OCI-LY7 (cell line): ENCODE measurements at regions not wholly inside any gene's neighbourhood (a gene's known extent, or its start where the extent isn't known, plus 50 kb on each side); places are given as distances from the start of the nearest gene placed in this dataset.
A peak's percentile ranks its signal among the peaks of the same experiment; 100 is the strongest.
"Not testable (repeated sequence)": the region's sequence is repeated elsewhere in the genome, so short reads cannot be mapped to it uniquely, and the experiment has no call there.

ENCODE experiments used
- BruUV-seq: library from RNA; stranded (reverse); fragments of 400-500 nt; replicated peaks from 2 replicates; lab custom pipeline; 2021; lab: Mats Ljungman, UMichigan
- CTCF ChIA-PET: fragments of 300-600 bp; sonication (Branson Sonifier 250); formaldehyde crosslinking; loops from one replicate; lab custom pipeline; 2022; ENCODE audit warnings: antibody characterized with exemption; ENCODE audit not compliant: unreplicated experiment; lab: Charles Lee
- POLR2A ChIA-PET: fragments of 300-600 bp; sonication (Branson Sonifier 250); formaldehyde crosslinking; loops from one replicate; lab custom pipeline; 2022; ENCODE audit warnings: antibody characterized with exemption; lab: Charles Lee
- DNase-seq: peaks from one replicate; pipeline ENCODE4 v3.0.0-alpha.2; 2015; ENCODE audit warnings: low spot score
- H2AFZ ChIP-seq: fragments of 200-600 bp; sonication (generic), shearing (Covaris generic); 2 replicates; pipeline ENCODE4 v1.6.1; 2014; ENCODE audit warnings: mild to moderate bottlenecking, antibody characterized with exemption, low read length, moderate library complexity
- H3K27ac ChIP-seq: fragments of 200-600 bp; sonication (generic); 2 replicates; pipeline ENCODE4 v1.5.1; 2014; ENCODE audit warnings: mixed run types, low read depth, mild to moderate bottlenecking, moderate library complexity, low read length, inconsistent platforms; ENCODE audit not compliant: poor library complexity, severe bottlenecking
- H3K36me3 ChIP-seq: fragments of 200-600 bp; sonication (generic); 2 replicates; pipeline ENCODE4 v1.6.1; 2014; ENCODE audit warnings: mild to moderate bottlenecking, antibody characterized with exemption, low read length, moderate library complexity, mixed read lengths; ENCODE audit not compliant: insufficient read depth
- H3K4me1 ChIP-seq: fragments of 200-600 bp; sonication (generic); 2 replicates; pipeline ENCODE4 v1.5.1; 2014; ENCODE audit warnings: mild to moderate bottlenecking, low read length; ENCODE audit not compliant: insufficient read depth, poor library complexity, severe bottlenecking
- H3K4me2 ChIP-seq: fragments of 200-600 bp; sonication (generic); 2 replicates; pipeline ENCODE4 v1.6.1; 2014; ENCODE audit warnings: mild to moderate bottlenecking, low read length
- H3K4me3 ChIP-seq: fragments of 200-600 bp; sonication (generic); 2 replicates; pipeline ENCODE4 v1.5.1; 2014; ENCODE audit warnings: mild to moderate bottlenecking, low read depth, low read length; ENCODE audit not compliant: poor library complexity, severe bottlenecking
- H3K79me2 ChIP-seq: fragments of 200-600 bp; sonication (generic); 2 replicates; pipeline ENCODE4 v1.6.1; 2016; ENCODE audit warnings: low read depth, mild to moderate bottlenecking, low read length, moderate library complexity, mixed read lengths; ENCODE audit not compliant: insufficient read depth
- H3K9me2 ChIP-seq: fragments of 200-600 bp; sonication (generic); 2 replicates; pipeline ENCODE4 v1.6.1; 2016; ENCODE audit warnings: mild to moderate bottlenecking, low read length, mixed read lengths; ENCODE audit not compliant: insufficient read depth
- H3K9me3 ChIP-seq: fragments of 200-600 bp; sonication (generic); 2 replicates; pipeline ENCODE4 v1.6.1; 2014; ENCODE audit warnings: mild to moderate bottlenecking, mixed run types, low read length, mixed read lengths
- H4K20me1 ChIP-seq: fragments of 200-600 bp; sonication (generic); 2 replicates; pipeline ENCODE4 v1.6.1; 2014; ENCODE audit warnings: mild to moderate bottlenecking, antibody characterized with exemption, low read length, moderate library complexity, mixed read lengths; ENCODE audit not compliant: insufficient read depth
- CTCF ChIP-seq: fragments of 200-600 bp; sonication (generic); conservative IDR thresholded peaks from 2 replicates; pipeline ENCODE4 v1.5.1; 2014; ENCODE audit warnings: mild to moderate bottlenecking, antibody characterized with exemption, low read length, moderate library complexity, mixed read lengths
- EZH2phosphoT487 ChIP-seq: fragments of 200-600 bp; sonication (generic); IDR thresholded peaks from 2 replicates; pipeline ENCODE4 v1.6.1; 2018; ENCODE audit warnings: low read depth, borderline replicate concordance, mild to moderate bottlenecking, mixed run types, antibody characterized with exemption, low read length, moderate library complexity, mixed read lengths
- intact Hi-C: fragments of 100-400 bp; cut with micrococcal nuclease; formaldehyde crosslinking; loops from one replicate; pipeline ENCODE4 v1.10.0; 2022; ENCODE audit not compliant: unreplicated experiment

DNA sequence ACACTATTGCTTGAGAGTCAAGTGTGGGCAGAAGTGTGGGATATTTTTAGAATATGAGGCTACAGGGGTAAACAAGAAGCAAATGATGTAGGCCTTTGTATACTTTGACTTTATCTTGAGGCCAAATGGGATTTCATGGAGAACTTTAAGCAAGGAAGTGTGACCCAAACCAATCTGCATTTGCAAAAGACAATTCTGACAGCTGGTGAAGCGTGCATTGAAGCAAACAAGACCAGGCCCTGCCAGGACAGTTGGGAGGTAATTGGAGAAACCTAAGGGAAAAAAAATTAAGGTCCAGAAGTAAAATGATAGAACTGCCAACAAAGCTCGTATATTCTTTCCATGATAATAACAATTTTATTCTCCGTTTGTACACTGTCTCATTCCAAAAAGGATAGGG lies 168.3 kb downstream of the TM2D1 start:
- no peaks in the 10 kb centered on the region for H4K20me1 ChIP-seq
- H3K9me3 ChIP-seq = no peaks in the 10 kb centered on the region; the same call in 1 of the 2 replicates
- ChIA-PET POLR2A (no interaction called here), CTCF (no interaction called here)
- BruUV-seq = no TSS peak
- no peak overlapping the region for H3K4me2 ChIP-seq
- H3K27ac ChIP-seq = no peak overlapping the region
- no peaks in the 10 kb centered on the region for H3K36me3 ChIP-seq
- no peaks in the 10 kb centered on the region for H3K9me2 ChIP-seq
- TF ChIP-seq CTCF (no peak), EZH2phosphoT487 (no peak)
- no peak for DNase-seq
- no peaks in the 10 kb centered on the region for H3K79me2 ChIP-seq
- H3K4me3 ChIP-seq = no peak overlapping the region
- H2AFZ ChIP-seq = no peak overlapping the region
- intact Hi-C loops = no loop called here
- no peaks in the 10 kb centered on the region for H3K4me1 ChIP-seq

- Histone ChIP-seq H4K20me1 (no peaks in the 10 kb centered on the region), H3K9me2 (no peaks in the 10 kb centered on the region), H3K36me3 (no peaks in the 10 kb centered on the region), H3K9me3 (no peaks in the 10 kb centered on the region; the same call in 1 of the 2 replicates), H3K4me2 (no peak overlapping the region), H3K79me2 (no peaks in the 10 kb centered on the region), H3K27ac (no peak overlapping the region), H3K4me1 (no peaks in the 10 kb centered on the region), H3K4me3 (no peak overlapping the region), H2AFZ (no peak overlapping the region)
- TF ChIP-seq CTCF (no peak), EZH2phosphoT487 (no peak)
- BruUV-seq = no TSS peak
- intact Hi-C loops = no loop called here
- DNase-seq = no peak
- POLR2A ChIA-PET = no interaction called here
- CTCF ChIA-PET = no interaction called here
Measured at GRCh38 chr1:61552630-61553305, 172.2 kb downstream of the TM2D1 start.

GRCh38 chr1:61547302-61547701 lies 177.6 kb downstream of the TM2D1 start:
- H3K4me1 ChIP-seq, H3K79me2 ChIP-seq, POLR2A ChIA-PET, H3K4me3 ChIP-seq, H3K36me3 ChIP-seq, BruUV-seq, H3K9me2 ChIP-seq, CTCF ChIA-PET, H3K4me2 ChIP-seq, H4K20me1 ChIP-seq, H3K27ac ChIP-seq, H2AFZ ChIP-seq, H3K9me3 ChIP-seq: not testable (repeated sequence)
- intact Hi-C loops = loop anchor here (1.0 kb wide), 1 partner anchor 305 kb away; no protein-coding TSS in a partner anchor
- DNase-seq = peak; percentile 13
- TF ChIP-seq CTCF = peak; percentile 74

- BruUV-seq, DNase-seq, intact Hi-C loops, POLR2A ChIA-PET, H3K4me3 ChIP-seq, H3K4me2 ChIP-seq, H3K9me2 ChIP-seq, H4K20me1 ChIP-seq, H3K27ac ChIP-seq, CTCF ChIA-PET, H3K79me2 ChIP-seq, H3K36me3 ChIP-seq, H2AFZ ChIP-seq, H3K4me1 ChIP-seq, H3K9me3 ChIP-seq: not testable (repeated sequence)
Measured at GRCh38 chr1:61544870-61545269, 180.1 kb downstream of the TM2D1 start.
